Vagina (tissue), 2 donors: ENCODE measurements at regions not wholly inside any gene's neighbourhood (a gene's known extent, or its start where the extent isn't known, plus 50 kb on each side); places are given as distances from the start of the nearest gene placed in this dataset.

ENCODE experiments used
- DNase-seq, 2 donors: peaks; one replicate each; pipeline ENCODE4 v3.0.0-alpha.2; 2017; ENCODE audit errors: extremely low spot score in 2 of 2
- H3K27ac ChIP-seq: fragments of 200-600 bp; sonication (generic); one replicate; pipeline ENCODE4 v1.5.1; 2019
- H3K27me3 ChIP-seq: fragments of 200-600 bp; sonication (generic); one replicate; pipeline ENCODE4 v1.5.1; 2019
- H3K36me3 ChIP-seq, 2 donors: fragments of 200-600 bp; sonication (generic); one replicate each; pipeline ENCODE4 v1.5.1; 2017 to 2019
- H3K4me1 ChIP-seq: fragments of 200-600 bp; sonication (generic); one replicate; pipeline ENCODE4 v1.5.1; 2019
- H3K4me3 ChIP-seq, 2 donors: fragments of 200-600 bp; sonication (generic); 1 replicate in 1 of 2; 2 replicates in 1 of 2; pipeline ENCODE4 v1.5.1; 2016 to 2019
- H3K9me3 ChIP-seq: fragments of 200-600 bp; sonication (generic); one replicate; pipeline ENCODE4 v1.5.1; 2019
- CTCF ChIP-seq, 3 experiments: fragments of 450-650 bp in 2 of 3; fragments of 200-600 bp in 1 of 3; sonication (generic) in 1 of 3; IDR thresholded peaks; one replicate each; pipeline ENCODE4 v1.5.1; 2017 to 2019; ENCODE audit warnings: antibody characterized with exemption in 3 of 3, mild to moderate bottlenecking in 2 of 3, moderate library complexity in 2 of 3
- POLR2A ChIP-seq, 2 donors: fragments of 450-650 bp; IDR thresholded peaks; one replicate each; pipeline ENCODE4 v1.6.1; 2017; ENCODE audit warnings: antibody characterized with exemption in 2 of 2, mild to moderate bottlenecking in 2 of 2, moderate library complexity in 2 of 2
- POLR2AphosphoS5 ChIP-seq, 2 donors: sonication (generic); formaldehyde crosslinking; IDR thresholded peaks; one replicate each; pipeline ENCODE4 v1.9.0; 2017; ENCODE audit warnings: antibody characterized with exemption in 2 of 2, mild to moderate bottlenecking in 2 of 2, low read depth in 1 of 2; ENCODE audit not compliant: insufficient read depth in 1 of 2
- intact Hi-C: fragments of 100-400 bp; cut with DNase I; formaldehyde crosslinking; loops from one replicate; pipeline ENCODE4 v1.15.1; 2023

- Histone ChIP-seq H3K4me3 (no peak overlapping the region), H3K27ac (no peak overlapping the region), H3K4me1 (no peaks in the 10 kb centered on the region), H3K27me3 (no peaks in the 10 kb centered on the region), H3K36me3 (no peaks in the 10 kb centered on the region), H3K9me3 (no peaks in the 10 kb centered on the region)
- intact Hi-C loops, result no loop called here
- TF ChIP-seq POLR2A (IDR thresholded peaks at IDR 0.05), result no peak
- TF ChIP-seq POLR2AphosphoS5 (IDR thresholded peaks at IDR 0.05; ENCODE audit: insufficient read depth in 1 of 2, low read depth in 1 of 2), result no peak
- TF ChIP-seq CTCF (IDR thresholded peaks at IDR 0.05), result no peak
- no peak for DNase-seq
Measured at GRCh38 chr18:22685788-22686187, 247.3 kb upstream of the RBBP8 start.

DNA sequence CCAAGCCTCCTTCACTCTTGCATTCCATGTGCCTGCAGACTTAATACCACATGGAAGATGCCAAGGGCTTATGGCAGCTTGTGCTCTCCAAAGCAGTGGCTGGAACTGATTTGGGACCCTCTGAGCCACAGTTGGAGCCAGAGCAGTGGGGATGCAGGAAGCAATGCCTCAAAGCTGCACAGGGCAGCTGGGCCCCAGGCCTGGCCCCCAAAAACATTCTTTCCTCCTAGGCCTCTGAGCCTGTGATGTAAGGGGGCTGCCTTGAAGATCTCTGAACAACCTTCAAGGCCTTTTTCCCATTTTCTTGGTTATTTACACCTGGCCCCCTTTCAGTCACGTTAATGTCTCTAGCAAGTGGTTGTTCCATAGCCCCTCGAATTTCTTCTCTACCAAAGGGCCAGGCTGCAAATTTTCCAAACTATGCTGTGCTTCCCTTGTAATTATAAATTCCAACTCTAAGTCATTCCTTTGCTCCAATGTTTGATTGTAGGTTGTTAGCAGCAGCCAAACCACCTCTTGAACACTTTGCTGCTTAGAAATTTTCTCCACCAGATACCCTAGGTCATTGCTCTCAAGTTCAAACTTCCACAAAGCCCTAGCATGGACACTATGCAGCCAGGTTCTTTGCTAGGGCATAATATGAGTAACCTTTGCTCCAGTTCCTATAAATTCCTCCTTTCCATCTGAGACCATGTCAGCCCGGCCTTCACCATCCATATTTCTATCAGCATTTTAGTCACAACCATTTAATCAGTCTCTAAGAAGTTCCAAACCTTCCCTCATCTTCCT is 245.0 kb upstream of the RBBP8 start:
- intact Hi-C loops, result no loop called here
- TF ChIP-seq POLR2A (IDR thresholded peaks at IDR 0.05) (no peak), CTCF (IDR thresholded peaks at IDR 0.05) (no peak), POLR2AphosphoS5 (IDR thresholded peaks at IDR 0.05; ENCODE audit: insufficient read depth in 1 of 2, low read depth in 1 of 2) (no peak)
- Histone ChIP-seq H3K27ac (no peak overlapping the region), H3K9me3 (no peaks in the 10 kb centered on the region), H3K27me3 (no peaks in the 10 kb centered on the region), H3K4me1 (no peaks in the 10 kb centered on the region), H3K36me3 (no peaks in the 10 kb centered on the region), H3K4me3 (no peak overlapping the region)
- no peak for DNase-seq

DNA sequence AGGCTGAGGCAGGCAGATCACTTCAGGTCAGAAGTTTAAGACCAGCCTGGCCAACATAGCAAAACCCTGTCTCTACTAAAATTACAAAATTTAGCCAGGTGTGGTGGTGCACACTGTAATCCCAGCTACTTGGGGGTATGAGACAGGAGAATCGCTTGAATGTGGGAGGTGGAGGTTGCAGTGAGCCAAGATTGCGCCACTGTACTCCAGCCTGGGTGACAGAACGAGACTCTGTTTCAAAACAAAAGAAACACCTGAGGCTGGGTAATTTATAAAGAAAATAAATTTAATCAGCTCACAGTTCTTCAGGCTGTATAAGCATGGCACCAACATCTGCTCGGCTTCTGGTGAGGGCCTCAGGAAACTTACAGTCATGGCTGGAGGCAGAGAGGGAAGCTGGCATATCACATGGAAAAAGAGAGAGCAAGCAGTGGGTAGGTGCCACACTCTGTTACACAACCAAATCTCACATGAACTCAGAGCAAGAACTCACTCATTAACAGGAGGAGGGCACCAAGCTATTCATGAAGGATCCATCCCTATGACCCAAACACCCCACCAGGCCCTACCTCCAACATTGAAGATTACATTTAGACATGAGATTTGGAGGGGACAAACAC is 244.1 kb upstream of the RBBP8 start:
- DNase-seq, result no peak
- Histone ChIP-seq H3K27ac (no peak overlapping the region), H3K9me3 (no peaks in the 10 kb centered on the region), H3K36me3 (no peaks in the 10 kb centered on the region), H3K4me1 (no peaks in the 10 kb centered on the region), H3K4me3 (no peak overlapping the region), H3K27me3 (no peaks in the 10 kb centered on the region)
- intact Hi-C loops, result no loop called here
- TF ChIP-seq POLR2A (IDR thresholded peaks at IDR 0.05) (no peak), CTCF (IDR thresholded peaks at IDR 0.05) (no peak), POLR2AphosphoS5 (IDR thresholded peaks at IDR 0.05; ENCODE audit: insufficient read depth in 1 of 2, low read depth in 1 of 2) (no peak)

DNA sequence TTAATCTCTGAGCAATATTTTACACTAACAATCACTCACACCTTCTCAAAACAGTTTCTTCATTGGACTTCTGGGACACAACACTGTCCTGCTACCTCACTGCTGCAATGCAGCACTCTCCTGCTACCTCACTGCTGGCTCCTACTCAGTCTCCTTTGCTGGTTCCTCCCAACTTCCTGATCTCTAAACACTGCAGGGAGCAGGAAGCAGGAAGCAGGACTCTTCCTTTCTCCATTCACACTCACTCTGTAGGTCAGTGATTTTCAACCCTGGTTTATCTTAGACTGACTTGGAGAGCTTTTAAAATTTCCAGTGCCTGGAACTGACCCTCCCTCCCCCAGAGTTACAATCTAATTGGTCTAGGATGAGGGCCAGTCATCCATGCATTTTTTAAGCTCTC is 243.4 kb upstream of the RBBP8 start:
- H3K4me3 ChIP-seq, result no peak overlapping the region
- no peaks in the 10 kb centered on the region for H3K36me3 ChIP-seq
- no peaks in the 10 kb centered on the region for H3K9me3 ChIP-seq
- intact Hi-C loops, result no loop called here
- H3K27ac ChIP-seq, result no peak overlapping the region
- no peaks in the 10 kb centered on the region for H3K4me1 ChIP-seq
- H3K27me3 ChIP-seq, result no peaks in the 10 kb centered on the region
- TF ChIP-seq POLR2A (IDR thresholded peaks at IDR 0.05), result no peak
- TF ChIP-seq POLR2AphosphoS5 (IDR thresholded peaks at IDR 0.05; ENCODE audit: insufficient read depth in 1 of 2, low read depth in 1 of 2), result no peak
- TF ChIP-seq CTCF (IDR thresholded peaks at IDR 0.05), result no peak
- DNase-seq, result no peak

GRCh38 chr18:22690556-22690955 is 242.6 kb upstream of the RBBP8 start:
- no peaks in the 10 kb centered on the region for H3K9me3 ChIP-seq
- TF ChIP-seq POLR2AphosphoS5 (IDR thresholded peaks at IDR 0.05; ENCODE audit: insufficient read depth in 1 of 2, low read depth in 1 of 2) (no peak), CTCF (IDR thresholded peaks at IDR 0.05) (no peak), POLR2A (IDR thresholded peaks at IDR 0.05) (no peak)
- H3K27me3 ChIP-seq, result no peaks in the 10 kb centered on the region
- peaks cover 5% of the 10 kb centered on the region for H3K4me1 ChIP-seq
- DNase-seq, result no peak
- H3K36me3 ChIP-seq, result no peaks in the 10 kb centered on the region
- H3K27ac ChIP-seq, result no peak overlapping the region
- H3K4me3 ChIP-seq, result no peak overlapping the region
- intact Hi-C loops, result no loop called here
